ENCODE measurements at regions not wholly inside any gene's neighbourhood (a gene's known extent, or its start where the extent isn't known, plus 50 kb on each side); places are given as distances from the start of the nearest gene placed in this dataset.
"Not testable (repeated sequence)": the region's sequence is repeated elsewhere in the genome, so short reads cannot be mapped to it uniquely, and the experiment has no call there.

DNA sequence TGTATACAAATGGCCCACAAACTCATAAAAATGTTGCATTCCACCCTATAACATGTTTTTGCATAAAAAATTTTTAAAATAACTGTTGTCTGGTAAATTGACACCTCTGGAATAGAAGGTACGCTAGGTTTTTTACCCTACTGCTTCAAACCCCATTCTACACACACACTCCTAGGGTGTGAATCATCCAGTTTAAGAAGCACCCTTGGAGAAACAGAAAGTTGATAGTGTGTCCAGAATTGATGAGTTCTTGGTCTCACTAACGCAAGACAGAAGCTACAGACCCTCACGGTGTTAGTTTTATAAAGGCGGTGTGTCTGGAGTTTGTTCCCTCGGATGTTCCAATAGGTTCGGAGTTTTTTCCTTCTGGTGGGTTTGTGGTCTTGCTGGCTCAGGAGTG is 158.5 kb downstream of the KLRB1 start:
- DNase-seq (ENCODE audit: low spot score) = no peak

DNA sequence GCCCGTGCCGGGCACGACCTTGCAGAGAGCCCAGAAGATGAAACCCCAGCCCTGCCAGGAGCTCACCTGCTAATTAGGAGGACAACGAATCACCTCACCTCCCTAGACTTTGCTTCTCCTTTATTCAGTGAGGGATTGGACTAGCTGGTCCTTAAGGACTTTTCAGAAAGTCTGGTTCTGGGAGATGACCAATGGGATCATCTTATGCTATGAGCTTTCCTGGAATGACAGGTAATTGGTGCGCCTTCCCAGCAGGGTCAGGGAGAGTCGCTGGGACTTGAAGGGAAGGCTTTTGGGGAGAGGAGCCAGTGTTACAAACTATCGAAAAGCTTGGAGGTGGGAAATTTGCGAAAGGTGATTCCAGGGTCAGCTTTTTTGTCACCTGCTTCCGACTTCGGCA is 159.1 kb downstream of the KLRB1 start:
- not testable (repeated sequence) for DNase-seq (ENCODE audit: low spot score)

DNA sequence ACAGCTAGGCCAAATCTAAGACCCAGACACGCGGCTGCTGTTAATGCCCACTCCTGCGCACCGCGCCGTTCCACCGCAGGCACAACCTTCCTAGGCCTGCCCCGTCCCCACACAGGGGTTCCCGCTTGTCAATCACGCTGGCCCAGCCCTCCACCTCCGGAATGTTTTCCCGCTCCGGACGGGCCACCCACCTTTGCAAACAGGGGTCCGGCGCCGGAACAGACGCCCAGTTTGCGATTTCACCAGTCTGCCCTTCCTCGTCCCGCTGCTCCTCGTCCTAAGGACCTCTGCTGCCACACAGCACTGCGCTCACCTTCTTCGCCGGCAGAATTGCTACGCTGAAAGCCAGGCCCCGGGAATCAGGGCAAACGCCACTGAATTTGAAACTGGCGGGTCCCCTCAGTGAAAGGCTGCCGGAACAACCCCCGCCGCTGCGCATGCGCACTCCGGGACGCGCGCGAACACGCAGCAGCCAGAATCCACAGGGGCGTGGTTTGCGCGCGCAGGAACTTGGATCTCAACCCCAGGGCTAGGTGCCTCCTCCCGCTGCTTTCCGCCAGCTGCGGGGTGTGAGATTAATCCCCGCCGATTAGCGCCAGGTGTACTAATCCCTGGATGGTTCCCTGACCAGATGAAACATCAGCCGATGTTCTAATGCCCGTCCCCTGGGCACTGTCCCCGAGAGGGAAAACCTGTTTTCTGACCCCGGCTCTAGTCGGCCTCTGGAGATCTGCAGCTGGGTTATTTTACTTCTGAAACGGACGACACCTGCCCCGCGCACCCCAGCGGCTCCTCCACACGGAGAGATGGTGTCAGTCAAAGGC is 159.7 kb downstream of the KLRB1 start:
- DNase-seq (ENCODE audit: low spot score) = peak; percentile 94

DNA sequence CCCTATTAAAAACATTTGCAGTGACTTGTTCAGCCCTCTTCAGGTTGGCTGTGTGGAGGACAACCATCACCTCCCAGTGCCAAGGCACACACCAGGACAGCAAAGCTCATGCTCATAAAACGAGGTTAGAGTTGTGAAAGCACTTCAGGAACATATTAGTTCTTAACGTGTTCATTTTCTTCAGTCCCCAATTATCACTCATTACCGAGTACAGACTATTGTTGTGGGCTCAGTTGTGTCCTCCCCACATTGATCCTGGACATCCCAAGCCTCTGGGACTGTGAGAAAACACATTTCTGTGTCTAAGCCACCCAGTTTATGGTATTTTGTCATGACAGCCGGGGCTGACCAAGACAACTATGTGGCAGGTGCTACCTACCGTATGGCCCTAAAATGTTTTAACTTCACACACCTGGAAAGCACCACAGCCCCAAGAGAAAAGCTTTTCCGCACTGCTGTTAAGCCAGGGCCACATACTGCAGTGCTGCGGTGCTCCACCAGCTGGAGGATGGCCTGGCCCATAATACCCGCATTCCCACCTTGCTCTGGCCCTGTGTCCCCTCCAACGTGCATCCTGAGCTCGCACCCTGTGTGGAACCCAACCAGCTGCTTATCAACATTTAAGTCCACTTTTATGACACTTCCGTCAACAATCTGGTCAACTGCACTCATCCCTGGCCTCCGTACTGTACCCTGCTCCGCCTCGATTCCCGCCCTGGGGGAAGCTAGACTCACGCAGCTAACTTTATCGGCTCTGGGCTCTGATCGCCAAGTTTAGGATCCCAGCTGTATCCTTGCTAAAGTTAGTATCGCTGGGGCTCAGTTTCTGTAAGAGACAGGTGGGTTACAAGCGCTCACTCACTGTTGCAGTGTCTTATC is 160.6 kb downstream of the KLRB1 start:
- not testable (repeated sequence) for DNase-seq (ENCODE audit: low spot score)

DNA sequence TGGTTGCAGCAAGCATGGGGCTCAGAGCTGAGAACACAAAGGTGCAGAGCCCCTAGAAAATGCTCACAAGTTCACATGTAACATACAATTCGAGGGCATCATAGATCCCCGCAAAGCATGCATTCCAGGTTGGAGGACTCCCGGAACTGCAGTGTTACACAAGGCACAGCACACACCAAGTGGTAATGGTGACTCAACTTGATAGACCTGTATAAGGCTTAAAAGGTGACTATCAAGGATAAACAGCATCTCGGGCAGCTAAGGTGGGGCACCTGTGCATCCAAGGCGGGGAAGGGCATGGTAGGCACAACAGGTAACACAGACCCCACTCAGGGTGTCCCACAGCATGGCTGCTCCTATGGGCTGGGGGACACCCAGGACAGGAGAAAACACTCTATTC is 167.3 kb downstream of the KLRB1 start:
- not testable (repeated sequence) for DNase-seq (ENCODE audit: low spot score)

DNA sequence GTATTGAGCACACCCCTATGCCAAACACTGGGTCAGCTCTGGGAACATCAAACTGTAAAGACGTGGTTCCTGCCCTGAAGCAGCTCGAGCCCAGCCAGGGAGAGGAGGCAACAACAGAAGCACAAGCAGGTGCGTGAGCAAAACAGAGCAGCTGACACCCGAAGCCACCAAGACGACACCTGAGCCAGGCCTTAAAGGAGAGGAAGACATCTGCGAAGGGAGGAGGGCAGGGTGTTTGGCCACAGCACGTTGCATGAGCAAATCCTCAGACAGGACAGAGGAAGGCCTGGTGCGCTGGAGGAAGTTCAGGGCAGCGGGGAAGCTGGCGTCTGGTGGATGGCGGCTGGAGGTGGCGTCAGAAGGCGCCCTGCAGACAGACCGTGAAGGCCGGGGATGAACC is 172.0 kb downstream of the KLRB1 start:
- DNase-seq (ENCODE audit: low spot score) = not testable (repeated sequence)

DNA sequence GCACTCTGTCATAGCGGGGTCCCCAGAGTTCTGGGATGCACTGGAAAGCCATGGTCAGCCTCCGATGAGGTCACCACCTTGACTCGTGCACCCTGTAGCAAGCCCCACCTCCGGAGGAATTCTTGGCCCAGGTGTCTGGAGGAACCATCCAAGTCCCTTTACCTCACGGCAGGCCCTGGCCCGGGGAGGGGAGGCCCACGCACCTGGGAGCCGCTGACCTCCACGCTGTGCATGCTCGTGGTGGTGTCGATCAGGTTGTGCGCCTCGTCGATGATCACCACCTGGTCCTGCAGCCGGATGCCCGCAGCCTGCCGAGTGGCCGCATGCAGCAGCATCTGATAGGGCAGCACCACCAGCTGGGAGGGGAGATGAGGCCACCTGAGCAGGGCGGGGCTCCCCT is 177.3 kb downstream of the KLRB1 start:
- DNase-seq (ENCODE audit: low spot score) = peak; percentile 15

DNA sequence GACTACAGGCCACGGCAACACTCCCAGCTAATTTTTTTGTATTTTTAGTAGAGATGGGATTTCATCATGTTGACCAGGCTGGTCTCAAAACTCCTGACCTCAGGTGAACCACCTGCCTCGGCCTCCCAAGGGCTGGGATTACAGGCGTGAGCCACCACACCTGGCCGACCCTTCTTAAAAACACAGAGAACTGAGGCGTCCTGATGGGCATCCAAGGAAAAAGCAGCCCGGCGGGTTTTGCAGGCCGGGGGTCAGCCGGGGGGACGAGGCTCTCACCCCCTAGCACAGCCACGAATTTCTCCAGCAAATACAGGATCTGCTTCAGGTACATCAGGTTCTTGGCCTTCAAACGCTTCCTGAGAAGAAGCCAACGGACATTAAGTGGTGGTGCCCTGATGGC is 178.9 kb downstream of the KLRB1 start:
- peak; percentile 29 for DNase-seq (ENCODE audit: low spot score)

DNA sequence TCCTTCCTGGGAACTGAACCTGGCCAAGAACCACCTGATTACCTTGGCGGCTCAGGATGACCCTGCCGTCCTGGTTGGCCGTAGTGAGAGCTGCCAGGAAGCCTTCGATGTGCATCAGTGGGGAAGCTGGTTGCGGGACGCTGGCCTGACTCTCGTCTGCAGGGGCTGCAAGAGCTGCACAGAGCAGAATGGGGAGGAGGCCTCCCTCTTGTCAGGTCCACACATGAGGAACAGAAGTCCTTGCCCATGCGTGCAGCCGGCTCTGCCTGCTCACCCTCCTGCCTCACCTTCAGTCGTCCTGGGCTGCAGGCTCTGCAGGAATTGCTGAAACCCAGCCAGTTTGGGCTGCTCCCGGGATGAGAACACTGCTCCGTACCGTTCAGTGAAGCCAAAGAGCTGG is 182.3 kb downstream of the KLRB1 start:
- DNase-seq (ENCODE audit: low spot score) = peak; percentile 15

DNA sequence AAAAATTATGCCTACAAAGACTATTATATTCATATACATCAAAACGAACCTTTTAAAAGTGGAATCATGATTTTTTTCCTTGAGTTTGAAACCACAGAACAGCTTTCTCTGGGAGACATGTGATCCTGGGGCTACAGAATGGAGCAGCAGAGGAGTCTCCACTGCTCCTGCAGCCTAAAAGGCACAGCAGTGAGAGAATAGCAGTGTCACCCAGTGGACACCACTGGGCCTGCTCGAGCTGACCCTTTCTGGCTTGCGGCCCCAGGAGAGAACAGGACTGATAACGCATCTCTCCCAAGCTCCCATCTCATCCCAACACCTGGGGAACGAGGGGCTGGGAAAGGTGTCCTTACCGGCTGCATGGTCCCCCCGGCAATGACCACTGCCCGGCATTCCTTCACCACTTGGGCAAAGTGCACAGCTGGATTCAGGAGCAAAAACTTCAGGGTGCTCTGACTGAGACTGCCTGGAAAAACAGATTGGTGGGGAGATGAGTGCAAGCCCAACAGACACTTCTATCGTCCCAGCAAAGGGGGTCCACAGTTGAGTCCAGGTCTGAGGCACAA is 183.5 kb downstream of the KLRB1 start:
- peak; percentile 23 for DNase-seq (ENCODE audit: low spot score)

DNA sequence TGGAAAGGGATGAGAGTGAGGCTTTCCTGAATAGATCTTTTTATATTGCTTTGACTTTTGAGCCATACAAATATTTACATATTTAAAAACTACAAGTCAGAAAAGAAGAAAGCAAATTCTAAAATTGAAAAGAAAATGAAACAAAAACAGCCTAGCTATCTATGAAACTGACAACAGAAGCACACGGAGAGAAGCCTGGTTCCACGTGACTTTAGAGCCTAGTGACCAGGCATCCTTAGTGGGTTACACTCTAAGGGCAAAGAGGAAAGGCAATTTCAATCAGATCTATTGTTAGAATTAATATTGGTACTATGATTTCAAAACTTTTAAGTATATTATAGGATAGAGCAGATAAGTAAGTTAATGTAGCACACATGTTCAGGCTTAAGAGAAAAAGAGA is 185.0 kb downstream of the KLRB1 start:
- not testable (repeated sequence) for DNase-seq (ENCODE audit: low spot score)

DNA sequence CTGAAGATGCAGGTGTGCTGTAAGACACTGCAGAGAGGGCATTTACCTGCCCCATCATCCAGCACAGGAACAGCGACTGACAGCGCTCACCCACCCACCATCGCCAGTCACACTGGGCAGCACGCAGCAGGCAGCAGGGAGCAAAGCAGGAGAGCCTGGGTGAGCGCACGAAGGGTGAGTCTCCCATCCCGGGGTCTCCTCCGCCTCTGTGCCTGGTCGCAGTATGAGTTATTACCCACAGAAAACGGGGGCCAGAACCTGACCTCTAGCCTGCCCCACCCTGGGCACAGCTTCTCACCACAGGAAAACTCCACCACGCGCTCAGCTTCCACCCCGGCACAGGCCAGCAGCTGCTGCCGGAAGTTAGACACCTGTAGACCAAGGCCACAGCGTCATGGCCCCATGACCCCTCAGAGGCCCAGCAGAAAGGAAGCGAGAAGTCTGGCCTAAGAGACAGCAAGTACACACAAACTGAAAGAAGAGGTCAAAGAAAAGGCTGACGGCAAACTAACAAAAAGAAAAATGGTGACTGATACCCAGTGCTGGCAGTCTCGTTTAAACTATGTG is 186.1 kb downstream of the KLRB1 start:
- DNase-seq (ENCODE audit: low spot score) = peak; percentile 17

DNA sequence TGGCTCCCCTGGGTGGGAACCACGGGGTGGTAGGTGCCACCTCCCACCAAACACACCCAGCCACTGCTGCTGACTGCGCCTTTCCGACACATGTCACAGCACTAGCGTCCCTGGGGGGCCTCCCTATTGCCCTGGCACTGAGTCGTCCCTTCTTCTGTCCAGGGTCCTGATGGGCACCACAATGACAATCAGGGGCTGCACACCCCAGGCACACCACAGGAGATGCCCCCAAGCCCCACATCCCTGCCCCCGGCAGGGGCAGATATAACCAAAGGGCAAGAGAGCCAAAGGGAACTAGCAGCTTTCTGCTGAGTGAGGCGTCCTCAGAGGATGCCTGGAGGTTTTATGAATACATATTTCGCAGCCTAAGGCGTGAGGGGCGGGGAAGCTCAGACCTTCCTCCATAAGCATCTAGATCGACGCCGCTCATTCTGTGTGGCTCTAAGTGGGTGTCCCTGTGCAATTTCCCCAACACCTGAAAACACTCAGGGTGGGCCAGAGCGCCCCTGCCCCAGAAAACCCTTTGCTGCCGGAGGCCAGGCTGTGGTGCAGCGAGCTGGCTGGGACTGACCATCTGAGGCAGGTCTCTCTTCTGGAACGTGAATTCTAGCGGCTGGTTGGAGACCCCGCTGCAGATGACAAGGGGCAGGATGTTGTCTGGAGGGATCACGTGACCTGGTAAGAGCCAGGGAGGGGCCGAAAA is 186.7 kb downstream of the KLRB1 start:
- peak; percentile 17 for DNase-seq (ENCODE audit: low spot score)

DNA sequence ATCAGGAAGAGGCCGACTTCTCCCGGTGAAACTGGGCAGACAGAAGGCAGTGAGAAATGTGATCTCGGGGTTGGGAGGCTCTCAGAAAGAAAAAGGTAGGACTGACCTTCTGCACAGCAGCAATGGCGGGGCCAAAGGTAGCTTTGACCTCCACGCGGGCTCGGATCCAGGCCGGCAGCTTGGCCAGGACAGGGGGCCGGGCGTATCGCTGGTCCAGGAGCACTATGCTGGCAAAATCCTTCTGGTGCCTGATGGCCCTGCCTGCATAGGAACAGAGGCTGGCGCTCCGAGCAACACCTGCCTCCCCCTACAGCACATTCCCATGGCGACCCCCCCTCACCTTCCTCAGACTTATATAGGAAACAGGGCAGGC is 189.1 kb downstream of the KLRB1 start:
- not testable (repeated sequence) for DNase-seq (ENCODE audit: low spot score)

DNA sequence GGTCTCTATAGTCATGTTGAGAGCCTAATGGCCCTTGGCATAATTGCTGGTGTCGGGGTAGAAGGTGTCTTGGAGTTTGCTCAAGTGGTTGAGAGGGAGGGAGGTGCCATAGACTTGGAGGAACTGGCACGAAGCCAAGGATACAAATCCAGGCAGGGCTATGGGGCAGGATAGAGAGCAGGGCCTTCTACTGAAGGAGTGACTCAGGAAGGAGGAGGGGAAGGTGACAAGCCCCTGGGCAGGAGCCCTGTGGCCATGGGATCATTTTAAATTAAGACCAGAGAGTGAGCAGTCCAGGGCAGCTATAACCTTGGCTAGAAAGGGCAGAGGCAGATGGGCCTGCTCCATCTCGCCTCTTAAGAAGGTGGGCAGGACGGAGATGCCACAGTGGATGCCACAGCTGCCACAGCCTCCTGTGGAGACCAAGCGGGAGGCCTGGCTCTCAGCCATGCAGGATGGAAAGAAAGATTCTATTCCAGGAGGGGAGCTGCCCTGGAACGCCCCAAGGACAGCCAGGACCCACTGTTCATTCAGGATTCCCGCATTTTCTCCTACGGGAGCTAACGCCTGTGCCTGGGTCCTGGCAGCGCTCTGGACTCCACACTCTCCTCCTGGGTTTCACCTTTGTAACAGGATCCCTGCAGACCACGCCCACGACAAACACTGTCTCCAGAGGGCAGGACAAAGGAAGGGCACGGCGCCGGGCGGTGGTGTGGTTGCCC is 189.6 kb downstream of the KLRB1 start:
- peak; percentile 0 for DNase-seq (ENCODE audit: low spot score)

DNA sequence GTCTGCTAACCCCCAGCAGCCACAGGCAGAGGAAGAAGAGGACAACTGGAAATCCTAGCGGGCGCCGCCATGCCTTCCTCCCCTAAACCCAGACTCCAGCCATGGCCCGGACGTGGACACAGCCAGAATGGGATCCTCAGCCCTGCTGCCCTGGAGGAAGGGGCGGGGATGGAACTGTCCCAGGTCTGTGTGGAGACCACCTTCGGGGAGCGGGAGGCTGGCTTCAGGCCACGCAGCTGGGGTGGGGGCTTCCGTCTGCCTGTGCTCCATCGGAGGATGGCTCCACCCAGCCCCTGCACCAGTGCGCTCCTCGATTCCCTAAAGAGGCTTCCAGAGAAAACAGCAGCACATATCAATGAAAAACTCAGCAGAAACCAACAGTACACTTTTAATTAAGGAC is 190.4 kb downstream of the KLRB1 start:
- not testable (repeated sequence) for DNase-seq (ENCODE audit: low spot score)

DNA sequence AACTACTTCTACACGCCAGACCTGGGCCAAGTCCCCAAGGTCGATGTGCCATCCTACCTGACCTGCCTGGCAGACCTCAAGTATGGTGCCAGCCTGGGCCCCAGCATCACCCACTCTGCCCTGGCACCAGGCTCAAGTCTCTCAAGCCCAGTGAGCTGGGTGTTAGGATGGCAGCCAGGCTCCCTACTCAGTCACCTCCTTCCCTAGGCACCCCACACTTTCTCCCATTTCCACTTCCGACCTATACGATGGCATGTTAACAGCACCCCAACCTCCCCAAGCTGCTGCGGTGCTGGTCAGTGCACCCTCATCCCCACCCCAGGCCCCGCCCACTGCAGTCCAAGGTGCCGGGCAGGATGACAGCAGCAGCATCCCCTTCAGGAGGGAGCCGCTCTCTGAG is 191.4 kb downstream of the KLRB1 start:
- not testable (repeated sequence) for DNase-seq (ENCODE audit: low spot score)

DNA sequence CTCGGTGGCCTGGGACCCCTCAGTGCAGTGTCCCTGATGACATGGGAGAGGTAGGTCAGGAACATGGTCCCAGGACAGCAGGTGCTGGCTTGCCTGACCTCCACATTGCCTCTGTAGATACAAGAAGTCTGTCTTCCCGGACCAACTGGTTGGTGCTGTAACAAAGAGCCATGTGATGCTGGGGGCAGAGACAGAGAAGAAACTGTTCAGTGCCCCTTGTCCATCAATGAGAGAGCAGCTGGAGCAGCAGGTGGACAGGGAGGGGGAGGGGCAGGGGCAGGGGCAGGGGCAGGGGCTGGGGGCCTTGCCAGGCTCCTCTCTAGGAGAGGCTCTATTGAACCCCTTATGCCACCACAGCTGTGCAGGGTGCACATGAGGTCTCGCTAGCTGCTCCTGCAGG is 191.8 kb downstream of the KLRB1 start:
- DNase-seq (ENCODE audit: low spot score) = not testable (repeated sequence)

DNA sequence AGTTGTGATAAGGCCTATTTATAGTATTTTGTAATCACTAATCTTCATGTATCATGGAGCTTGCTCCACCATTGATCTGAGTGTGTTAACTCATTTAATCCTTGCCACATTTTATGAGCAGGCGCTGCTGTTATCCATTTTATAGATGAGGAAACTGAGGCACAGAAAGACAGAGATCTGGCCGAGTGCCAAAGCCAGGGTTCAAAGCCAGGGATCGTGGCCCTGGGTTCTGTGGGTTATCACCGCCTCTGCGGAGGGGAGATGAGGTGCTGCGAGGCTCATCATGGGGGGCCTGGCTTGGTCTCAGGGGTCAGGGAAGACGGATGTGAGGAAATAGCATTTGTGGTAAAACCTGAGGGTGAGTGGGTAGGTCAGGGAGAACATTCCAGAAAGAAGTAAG is 193.9 kb downstream of the KLRB1 start:
- not testable (repeated sequence) for DNase-seq (ENCODE audit: low spot score)

DNA sequence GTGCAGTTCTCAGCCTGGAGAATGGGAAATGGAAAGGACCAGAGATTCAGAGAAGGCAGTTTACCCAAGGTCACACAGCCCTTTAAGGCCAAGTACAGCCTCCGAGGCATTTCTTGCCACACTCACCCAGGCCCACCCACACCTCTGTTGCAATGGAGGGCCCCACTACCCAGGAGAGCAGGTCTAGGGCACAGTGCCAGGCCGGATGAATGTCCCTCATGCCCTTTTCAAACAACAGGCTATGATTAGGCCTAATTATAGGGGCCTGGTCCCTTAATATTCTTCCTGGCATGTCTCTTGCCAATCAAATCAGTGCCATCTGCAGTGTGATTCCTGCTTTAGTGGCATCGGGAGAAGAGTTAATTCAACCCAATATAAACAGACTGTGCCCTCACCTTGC is 195.3 kb downstream of the KLRB1 start:
- not testable (repeated sequence) for DNase-seq (ENCODE audit: low spot score)

DNA sequence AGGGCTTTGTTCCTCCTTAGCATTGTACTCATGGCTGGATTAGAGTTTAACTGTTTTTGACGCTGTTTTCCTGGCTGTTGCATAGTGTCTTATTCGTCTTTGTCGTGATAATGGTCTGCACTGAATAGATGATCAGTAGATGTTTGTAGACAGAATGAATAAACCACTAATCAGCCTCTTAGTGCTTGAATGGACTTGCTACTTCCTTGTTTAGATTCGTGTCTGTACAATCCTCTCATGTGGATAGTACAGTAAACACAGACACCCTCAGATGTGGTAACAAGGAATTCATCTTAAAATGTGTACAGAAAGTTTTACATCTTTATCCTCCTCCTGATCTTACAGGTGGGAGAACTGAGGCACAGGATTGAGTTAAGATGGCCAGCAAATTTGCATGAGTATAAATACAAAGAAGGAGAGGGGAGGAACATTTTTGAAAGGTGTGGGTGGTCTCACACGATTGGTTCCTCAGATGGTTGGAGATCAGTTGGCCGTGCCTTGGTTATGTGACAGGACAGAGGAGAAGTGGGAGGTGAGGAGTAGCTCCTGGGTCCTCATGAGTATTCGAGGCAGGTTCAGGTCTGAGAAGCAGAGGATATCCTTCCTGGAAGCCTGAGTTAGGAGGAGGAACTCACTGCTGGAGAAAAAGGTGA is 196.0 kb downstream of the KLRB1 start:
- not testable (repeated sequence) for DNase-seq (ENCODE audit: low spot score)
